Iris pigment epithelial cell (primary cell): ENCODE measurements at regions not wholly inside any gene's neighbourhood (a gene's known extent, or its start where the extent isn't known, plus 50 kb on each side); places are given as distances from the start of the nearest gene placed in this dataset.
A peak's percentile ranks its signal among the peaks of the same experiment; 100 is the strongest.

Source experiments
- DNase-seq: peaks from one replicate; pipeline ENCODE4 v3.0.0-alpha.2; 2011; ENCODE audit warnings: low read depth

GRCh38 chr13:44750630-44751029 lies 174.5 kb upstream of the TSC22D1 start:
- no peak for DNase-seq

DNA sequence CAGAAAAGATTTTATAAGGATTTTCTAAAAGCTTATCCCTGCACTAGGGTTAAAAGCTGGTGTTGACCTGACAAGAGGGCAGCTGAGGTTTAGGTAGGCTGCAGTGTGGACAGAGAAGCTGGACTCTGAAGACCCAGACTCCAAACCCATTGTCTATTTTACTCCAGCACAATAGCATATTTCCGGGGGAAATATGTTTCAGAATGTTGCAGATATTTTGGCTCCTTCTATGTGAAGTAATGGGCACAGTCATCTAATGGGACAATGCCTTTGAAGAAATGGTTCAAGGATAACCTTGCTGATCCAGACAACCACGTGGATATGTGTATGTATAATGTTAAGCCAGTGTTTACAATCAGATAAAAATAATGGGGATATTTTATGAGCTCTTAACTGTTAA lies 173.8 kb upstream of the TSC22D1 start:
- no peak for DNase-seq

- no peak for DNase-seq
Measured at GRCh38 chr13:44748439-44748838, 172.3 kb upstream of the TSC22D1 start.

DNA sequence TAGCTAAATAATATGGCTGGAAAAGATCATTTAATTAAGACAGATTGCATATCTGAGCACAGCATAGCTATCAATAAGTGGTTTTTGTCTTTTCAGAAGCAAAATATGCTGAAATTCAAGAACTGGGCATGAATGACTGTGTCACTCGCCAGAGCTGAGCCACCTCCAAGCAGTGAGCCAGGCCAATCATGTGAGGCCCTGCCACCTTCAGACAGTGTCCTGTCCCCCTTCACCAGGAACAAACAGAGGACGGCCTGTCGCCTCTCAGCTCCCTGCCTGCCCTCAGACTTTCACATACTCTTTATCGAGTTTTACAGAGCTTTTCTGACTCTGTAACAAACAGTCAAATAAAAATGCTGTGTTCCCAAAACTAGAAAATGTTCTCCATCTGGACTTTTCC lies 171.0 kb upstream of the TSC22D1 start:
- DNase-seq: no peak

GRCh38 chr13:44746690-44747089 lies 170.6 kb upstream of the TSC22D1 start:
- peak; percentile 49 for DNase-seq

DNA sequence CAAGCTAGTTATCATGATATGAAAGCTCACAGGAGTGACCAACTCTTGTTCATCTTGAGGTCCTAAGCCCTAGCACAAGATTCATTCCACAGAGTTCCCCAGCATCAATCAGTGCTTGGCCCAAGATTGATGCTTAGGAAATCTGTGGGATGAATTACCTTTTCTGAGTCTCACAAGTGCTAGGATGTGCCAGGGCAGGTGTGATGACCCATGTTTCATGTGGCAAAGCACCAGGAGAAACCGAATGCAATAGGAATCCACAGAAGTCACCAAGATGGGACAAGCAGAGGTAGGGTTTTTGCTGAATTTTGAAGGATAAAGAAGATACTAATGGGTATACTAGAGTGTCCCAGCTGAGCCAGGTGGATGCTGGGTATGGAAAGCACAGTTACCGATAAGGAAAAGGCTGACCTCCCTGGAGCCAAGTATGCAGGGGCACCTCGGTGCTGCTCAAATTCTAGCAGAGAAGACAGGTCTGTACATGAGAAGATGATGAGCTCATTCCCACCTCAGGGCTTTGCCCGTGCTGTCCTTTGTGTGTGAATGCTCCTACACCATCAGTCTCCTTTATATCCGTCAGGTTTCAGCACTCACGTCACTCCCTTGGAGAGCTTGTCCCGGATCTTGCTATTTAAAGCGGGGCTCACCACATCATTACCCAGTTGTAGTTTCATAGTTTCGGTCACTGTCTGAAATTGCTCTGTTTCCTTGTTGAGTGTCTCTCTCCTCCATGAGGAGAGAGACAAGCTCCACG lies 168.9 kb upstream of the TSC22D1 start:
- DNase-seq: no peak

DNA sequence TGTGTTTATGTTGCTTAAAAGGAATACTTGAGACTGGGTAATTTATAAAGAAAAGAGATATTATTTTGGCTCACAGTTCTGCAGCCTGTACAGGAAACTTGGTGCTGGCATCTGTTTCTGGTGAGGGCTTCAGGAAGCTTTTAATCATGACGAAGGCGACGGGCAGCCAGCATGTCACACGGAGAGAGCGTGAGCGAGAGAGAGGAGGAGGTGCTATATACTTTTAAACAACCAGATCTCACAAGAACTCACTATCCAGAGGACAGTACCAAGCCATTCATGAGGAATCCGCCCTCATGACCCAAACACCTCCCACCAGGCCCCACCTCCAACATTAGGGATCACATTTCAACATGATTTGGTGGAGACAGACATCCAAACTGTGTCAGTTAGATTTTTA lies 163.4 kb upstream of the TSC22D1 start:
- DNase-seq: no peak

- DNase-seq: no peak
Measured at GRCh38 chr13:44739120-44739519, 163.0 kb upstream of the TSC22D1 start.

GRCh38 chr13:44738463-44738862 lies 162.3 kb upstream of the TSC22D1 start:
- no peak for DNase-seq

- DNase-seq: no peak
Measured at GRCh38 chr13:44735806-44736205, 159.7 kb upstream of the TSC22D1 start.

DNA sequence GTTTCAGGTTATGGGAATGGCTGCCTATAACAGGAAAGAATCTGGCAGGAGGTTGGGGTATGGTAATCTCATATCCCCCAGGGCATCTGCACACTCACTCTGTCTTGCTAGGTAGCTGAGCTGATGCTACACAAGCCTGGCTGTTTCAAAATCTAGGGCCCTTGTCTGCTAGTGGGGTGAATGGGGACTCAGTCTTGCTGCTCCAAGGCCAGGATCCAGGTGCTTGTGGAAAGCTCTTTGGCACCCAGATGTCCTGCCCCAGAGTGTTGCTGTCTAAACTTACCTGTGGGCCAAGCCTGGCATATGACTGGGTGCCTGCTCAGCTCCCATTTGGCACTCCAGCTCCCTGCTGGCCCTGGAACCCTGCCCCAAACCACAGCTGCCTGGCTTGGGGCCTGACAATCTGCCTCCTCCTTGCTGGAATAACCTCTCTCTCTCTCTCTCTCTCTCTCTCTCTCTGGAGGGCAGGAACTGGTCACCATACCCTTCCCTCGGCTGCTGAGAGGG lies 158.1 kb upstream of the TSC22D1 start:
- DNase-seq: peak; percentile 25

- DNase-seq: no peak
Measured at GRCh38 chr13:44732503-44733098, 156.5 kb upstream of the TSC22D1 start.

GRCh38 chr13:44730851-44731250 lies 154.7 kb upstream of the TSC22D1 start:
- DNase-seq: no peak

- DNase-seq: no peak
Measured at GRCh38 chr13:44730099-44730498, 154.0 kb upstream of the TSC22D1 start.

GRCh38 chr13:44727591-44727990 lies 151.5 kb upstream of the TSC22D1 start:
- DNase-seq: peak; percentile 25

GRCh38 chr13:44726778-44727177 lies 150.6 kb upstream of the TSC22D1 start:
- DNase-seq: no peak

- peak; percentile 57 for DNase-seq
Measured at GRCh38 chr13:44726214-44726613, 150.1 kb upstream of the TSC22D1 start.

- DNase-seq: peak; percentile 85
Measured at GRCh38 chr13:44719857-44720671, 143.9 kb upstream of the TSC22D1 start.

- no peak for DNase-seq
Measured at GRCh38 chr13:44718467-44718866, 142.3 kb upstream of the TSC22D1 start.

DNA sequence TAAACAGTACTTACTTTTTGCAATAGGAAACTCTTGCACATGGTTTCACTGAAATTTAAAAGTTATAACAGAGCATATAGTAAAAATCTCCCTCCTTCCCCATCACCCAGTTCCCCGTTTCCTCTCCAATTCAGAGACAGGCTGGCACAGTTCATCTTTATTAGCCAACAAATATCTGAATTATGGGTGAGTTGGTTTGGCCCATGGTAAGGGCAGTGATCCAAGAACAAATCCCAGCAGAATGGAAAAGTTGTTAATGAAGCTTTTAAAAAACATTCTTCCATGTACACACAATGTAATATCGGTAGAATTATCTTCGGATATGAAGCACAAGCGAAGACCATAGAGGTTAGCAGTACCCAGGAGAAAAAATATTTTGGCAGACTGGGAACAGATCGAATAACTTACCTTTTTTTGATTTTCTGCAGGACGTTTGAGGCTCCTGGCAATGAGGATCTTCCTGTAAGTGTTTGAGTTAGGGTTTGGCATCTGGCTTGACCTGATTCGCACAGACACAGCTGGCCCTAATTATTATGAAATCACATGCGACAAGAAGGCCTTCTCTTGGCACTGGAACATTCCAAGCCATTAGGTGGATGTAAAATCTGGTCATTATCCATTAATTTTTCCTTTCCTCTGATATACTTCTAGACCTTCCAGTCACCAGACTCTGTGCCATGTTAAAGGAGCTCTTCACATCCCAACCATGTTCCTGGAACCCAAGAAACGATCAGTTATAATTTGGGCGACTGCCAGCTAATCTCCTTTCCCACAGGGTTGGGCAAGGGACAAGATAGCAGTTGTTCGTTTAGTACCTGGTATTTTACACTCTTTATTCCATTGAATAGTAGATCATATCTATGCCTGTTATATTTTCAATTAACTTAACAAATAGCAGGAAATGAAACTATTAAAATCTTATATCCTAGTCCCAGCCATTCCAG lies 139.4 kb upstream of the TSC22D1 start:
- no peak for DNase-seq

- DNase-seq: peak; percentile 97
Measured at GRCh38 chr13:44713788-44714469, 137.8 kb upstream of the TSC22D1 start.
